ENCODE measurements at regions not wholly inside any gene's neighbourhood (a gene's known extent, or its start where the extent isn't known, plus 50 kb on each side); places are given as distances from the start of the nearest gene placed in this dataset.

GRCh38 chr6:156033598-156033997, 578.0 kb upstream of the NOX3 start:
- TF ChIP-seq CTCF (IDR thresholded peaks at IDR 0.05), result no peak
- no peak for TF ChIP-seq POLR2A (IDR thresholded peaks at IDR 0.05)

All from breast epithelium (tissue), 3 donors.